ENCODE measurements at regions not wholly inside any gene's neighbourhood (a gene's known extent, or its start where the extent isn't known, plus 50 kb on each side); places are given as distances from the start of the nearest gene placed in this dataset.

DNA sequence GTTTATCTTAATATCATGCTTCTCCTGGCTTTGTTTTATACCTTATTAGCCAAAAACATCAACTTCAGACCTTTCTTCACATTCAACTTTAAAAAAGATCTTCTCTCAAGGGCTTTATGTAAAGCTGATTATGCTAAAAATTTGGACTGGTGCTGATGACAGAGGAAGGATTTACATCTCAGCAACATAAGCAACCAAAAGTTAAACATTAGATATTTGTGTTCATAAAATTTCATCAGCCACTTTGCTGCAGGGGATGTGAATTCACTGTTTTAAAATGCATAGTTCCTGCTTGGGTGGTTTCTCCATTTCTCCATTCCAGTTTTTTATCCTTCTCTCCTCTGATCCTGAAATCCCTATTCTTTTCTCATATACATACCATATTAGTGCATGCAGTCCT is 398.6 kb upstream of the DDI1 start:
- TF ChIP-seq, protein P1, sequence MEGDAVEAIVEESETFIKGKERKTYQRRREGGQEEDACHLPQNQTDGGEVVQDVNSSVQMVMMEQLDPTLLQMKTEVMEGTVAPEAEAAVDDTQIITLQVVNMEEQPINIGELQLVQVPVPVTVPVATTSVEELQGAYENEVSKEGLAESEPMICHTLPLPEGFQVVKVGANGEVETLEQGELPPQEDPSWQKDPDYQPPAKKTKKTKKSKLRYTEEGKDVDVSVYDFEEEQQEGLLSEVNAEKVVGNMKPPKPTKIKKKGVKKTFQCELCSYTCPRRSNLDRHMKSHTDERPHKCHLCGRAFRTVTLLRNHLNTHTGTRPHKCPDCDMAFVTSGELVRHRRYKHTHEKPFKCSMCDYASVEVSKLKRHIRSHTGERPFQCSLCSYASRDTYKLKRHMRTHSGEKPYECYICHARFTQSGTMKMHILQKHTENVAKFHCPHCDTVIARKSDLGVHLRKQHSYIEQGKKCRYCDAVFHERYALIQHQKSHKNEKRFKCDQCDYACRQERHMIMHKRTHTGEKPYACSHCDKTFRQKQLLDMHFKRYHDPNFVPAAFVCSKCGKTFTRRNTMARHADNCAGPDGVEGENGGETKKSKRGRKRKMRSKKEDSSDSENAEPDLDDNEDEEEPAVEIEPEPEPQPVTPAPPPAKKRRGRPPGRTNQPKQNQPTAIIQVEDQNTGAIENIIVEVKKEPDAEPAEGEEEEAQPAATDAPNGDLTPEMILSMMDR (IDR thresholded peaks at IDR 0.05): no peak
- TF ChIP-seq EP300 (IDR thresholded peaks at IDR 0.05) (no peak), POLR2AphosphoS5 (IDR thresholded peaks at IDR 0.05) (no peak), POLR2A (IDR thresholded peaks at IDR 0.05) (no peak)

Measured in stomach (tissue), 4 donors.